ENCODE measurements at regions not wholly inside any gene's neighbourhood (a gene's known extent, or its start where the extent isn't known, plus 50 kb on each side); places are given as distances from the start of the nearest gene placed in this dataset.
"Not testable (repeated sequence)": the region's sequence is repeated elsewhere in the genome, so short reads cannot be mapped to it uniquely, and the experiment has no call there.

DNA sequence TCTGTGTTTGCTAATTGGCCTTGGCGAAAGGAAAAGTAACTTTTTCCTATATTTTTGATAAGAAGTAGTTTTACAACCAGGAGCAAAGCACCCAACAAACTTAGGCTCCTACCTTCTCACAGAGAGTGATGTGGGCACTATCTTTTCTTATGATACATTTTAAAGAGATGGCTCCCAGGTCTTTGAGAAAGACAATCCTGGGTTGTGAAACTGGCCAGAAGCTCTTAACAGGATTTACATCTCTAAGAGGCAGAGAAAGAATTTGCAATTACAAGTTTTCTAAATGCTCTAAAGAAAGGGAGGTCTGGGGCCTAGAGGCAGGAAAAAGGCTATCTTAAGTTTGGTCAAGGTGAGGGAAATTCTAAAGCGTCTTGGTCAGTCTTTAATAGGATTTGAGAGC is 609.7 kb downstream of the VGLL3 start:
- H3F3A ChIP-seq (ENCODE audit: low read depth) = no peaks in the 10 kb centered on the region
- no peak overlapping the region for H3K4me3 ChIP-seq
- no peaks in the 10 kb centered on the region for H3K36me3 ChIP-seq
- no peaks in the 10 kb centered on the region for H3K4me1 ChIP-seq
- H4K20me1 ChIP-seq (ENCODE audit: low read depth) = no peaks in the 10 kb centered on the region
- H3K27ac ChIP-seq = no peak overlapping the region
- Mint-ChIP-seq H3K27ac (no peak overlapping the region), H3K4me3 (no peak overlapping the region), H3K36me3 (no peaks in the 10 kb centered on the region), H3K4me1 (peaks cover 9% of the 10 kb centered on the region), H3K9me3 (no peaks in the 10 kb centered on the region), H3K27me3 (ENCODE audit: insufficient read depth, low read depth) (no peaks in the 10 kb centered on the region)
- no peak for TF ChIP-seq CTCF (IDR thresholded peaks at IDR 0.05)
- peak; percentile 32 for TF ChIP-seq EZH2phosphoT487 (IDR thresholded peaks at IDR 0.05)
- TF ChIP-seq EZH2 (IDR thresholded peaks at IDR 0.05) = no peak
- DNase-seq (ENCODE audit: low spot score) = no peak
- H2AFZ ChIP-seq (replicated peaks) = no peak overlapping the region
- no peak overlapping the region for H3K9ac ChIP-seq
- H3K27me3 ChIP-seq = no peaks in the 10 kb centered on the region
- no peaks in the 10 kb centered on the region for H3K9me3 ChIP-seq (ENCODE audit: low read depth)
- H3K79me2 ChIP-seq (ENCODE audit: low read depth) = no peaks in the 10 kb centered on the region
- no peak overlapping the region for H3K4me2 ChIP-seq

DNA sequence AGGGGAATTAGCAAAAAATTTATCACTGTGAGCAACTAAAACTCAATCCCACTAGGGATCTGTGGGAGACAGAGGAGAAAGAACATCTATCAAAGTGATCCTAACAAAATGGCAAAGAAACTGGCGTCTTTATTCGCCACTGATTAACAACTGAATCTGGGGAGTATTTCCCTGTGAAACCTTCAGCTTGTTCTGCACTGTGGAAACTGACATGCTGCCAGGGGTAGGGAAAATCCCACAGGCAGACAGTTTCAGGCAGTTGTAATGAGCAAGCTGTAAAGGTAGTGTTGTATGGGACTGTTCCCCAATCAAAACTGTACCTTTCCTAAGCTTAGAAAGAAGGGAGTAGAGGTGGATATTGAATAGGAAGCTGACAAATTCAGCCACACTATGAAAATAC is 611.7 kb downstream of the VGLL3 start:
- Mint-ChIP-seq H3K4me1 (peaks cover 9% of the 10 kb centered on the region), H3K36me3 (no peaks in the 10 kb centered on the region), H3K27me3 (ENCODE audit: insufficient read depth, low read depth) (no peaks in the 10 kb centered on the region), H3K4me3 (no peak overlapping the region), H3K27ac (no peak overlapping the region), H3K9me3 (no peaks in the 10 kb centered on the region)
- H4K20me1 ChIP-seq (ENCODE audit: low read depth) = no peaks in the 10 kb centered on the region
- no peaks in the 10 kb centered on the region for H3F3A ChIP-seq (ENCODE audit: low read depth)
- H3K27ac ChIP-seq = no peak overlapping the region
- H3K79me2 ChIP-seq (ENCODE audit: low read depth) = no peaks in the 10 kb centered on the region
- no peak overlapping the region for H3K4me2 ChIP-seq
- no peaks in the 10 kb centered on the region for H3K36me3 ChIP-seq
- no peak for TF ChIP-seq EZH2 (IDR thresholded peaks at IDR 0.05)
- no peak for TF ChIP-seq EZH2phosphoT487 (IDR thresholded peaks at IDR 0.05)
- no peak for TF ChIP-seq CTCF (IDR thresholded peaks at IDR 0.05)
- DNase-seq (ENCODE audit: low spot score) = no peak
- no peaks in the 10 kb centered on the region for H3K27me3 ChIP-seq
- no peaks in the 10 kb centered on the region for H3K9me3 ChIP-seq (ENCODE audit: low read depth)
- H3K4me3 ChIP-seq = no peak overlapping the region
- H3K9ac ChIP-seq = no peak overlapping the region
- H2AFZ ChIP-seq (replicated peaks) = peak overlapping the region; percentile 88
- no peaks in the 10 kb centered on the region for H3K4me1 ChIP-seq

- no peak overlapping the region for H3K4me3 Mint-ChIP-seq
- peak overlapping the region; percentile 88 for H2AFZ ChIP-seq (replicated peaks)
- no peak for TF ChIP-seq EZH2phosphoT487 (IDR thresholded peaks at IDR 0.05)
- no peak for TF ChIP-seq EZH2 (IDR thresholded peaks at IDR 0.05)
- H3K4me3 ChIP-seq = no peak overlapping the region
- H3F3A ChIP-seq (ENCODE audit: low read depth) = no peaks in the 10 kb centered on the region
- no peaks in the 10 kb centered on the region for H3K9me3 Mint-ChIP-seq
- no peaks in the 10 kb centered on the region for H3K36me3 Mint-ChIP-seq
- no peak overlapping the region for H3K9ac ChIP-seq
- H3K79me2 ChIP-seq (ENCODE audit: low read depth) = no peaks in the 10 kb centered on the region
- H3K27ac Mint-ChIP-seq = no peak overlapping the region
- no peak overlapping the region for H3K27ac ChIP-seq
- no peak overlapping the region for H3K4me2 ChIP-seq
- DNase-seq (ENCODE audit: low spot score) = no peak
- no peaks in the 10 kb centered on the region for H4K20me1 ChIP-seq (ENCODE audit: low read depth)
- no peaks in the 10 kb centered on the region for H3K4me1 ChIP-seq
- H3K9me3 ChIP-seq (ENCODE audit: low read depth) = no peaks in the 10 kb centered on the region
- H3K27me3 Mint-ChIP-seq (ENCODE audit: insufficient read depth, low read depth) = no peaks in the 10 kb centered on the region
- no peaks in the 10 kb centered on the region for H3K36me3 ChIP-seq
- no peaks in the 10 kb centered on the region for H3K27me3 ChIP-seq
- H3K4me1 Mint-ChIP-seq = peaks cover 9% of the 10 kb centered on the region
Observed at GRCh38 chr3:86378829-86379228, 612.1 kb downstream of the VGLL3 start.

DNA sequence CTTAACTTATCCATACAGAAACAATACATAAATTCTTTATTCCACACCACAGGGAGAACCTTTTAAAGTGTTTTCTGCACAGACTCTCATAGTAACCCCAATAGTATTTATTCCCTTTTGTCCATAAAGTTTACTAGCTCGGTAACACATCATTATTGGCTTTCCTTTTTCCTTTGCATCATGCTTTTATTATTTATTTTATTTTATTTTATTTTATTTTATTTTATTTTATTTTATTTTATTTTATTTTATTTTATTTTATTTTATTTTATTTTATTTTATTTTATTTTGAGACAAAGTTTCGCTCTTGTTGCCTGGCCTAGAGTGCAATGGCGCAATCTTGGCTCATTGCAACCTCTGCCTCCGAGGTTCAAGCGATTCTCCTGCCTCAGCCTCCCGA is 655.4 kb downstream of the VGLL3 start:
- not testable (repeated sequence) for H3F3A ChIP-seq (ENCODE audit: low read depth); H2AFZ ChIP-seq (replicated peaks); H3K36me3 Mint-ChIP-seq; H3K4me2 ChIP-seq; H4K20me1 ChIP-seq (ENCODE audit: low read depth); H3K4me1 Mint-ChIP-seq; H3K27me3 ChIP-seq; H3K27me3 Mint-ChIP-seq (ENCODE audit: insufficient read depth, low read depth); H3K9ac ChIP-seq; H3K79me2 ChIP-seq (ENCODE audit: low read depth); H3K27ac Mint-ChIP-seq; H3K4me1 ChIP-seq; H3K9me3 Mint-ChIP-seq; H3K4me3 ChIP-seq; H3K27ac ChIP-seq; H3K4me3 Mint-ChIP-seq; H3K36me3 ChIP-seq; H3K9me3 ChIP-seq (ENCODE audit: low read depth); DNase-seq (ENCODE audit: low spot score)
